NCI-H748 (cell line): ENCODE measurements at regions not wholly inside any gene's neighbourhood (a gene's known extent, or its start where the extent isn't known, plus 50 kb on each side); places are given as distances from the start of the nearest gene placed in this dataset.
A peak's percentile ranks its signal among the peaks of the same experiment; 100 is the strongest.

Experiments used
- DNase-seq: peaks from one replicate; lab custom pipeline; 2025; ENCODE audit not compliant: unreplicated experiment; lab: John Stamatoyannopoulos, UW

DNA sequence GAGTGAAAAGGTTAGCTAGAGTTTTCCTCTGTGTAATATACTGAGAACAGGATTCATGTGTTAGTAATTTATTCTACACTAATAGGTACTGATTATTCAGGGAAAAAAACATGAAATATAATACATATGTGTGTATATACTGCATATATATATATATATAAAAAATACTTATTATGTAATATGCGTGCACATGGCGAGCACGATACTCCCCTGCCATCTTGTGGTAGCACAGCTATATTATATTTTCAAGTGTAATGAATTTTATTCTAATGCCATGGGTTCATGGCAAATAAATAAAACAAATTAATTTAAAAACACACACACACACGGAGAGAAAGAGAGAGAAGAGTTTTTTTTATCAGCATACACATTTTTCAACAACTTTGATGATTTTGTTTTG, 460.6 kb downstream of the KCNJ2 start:
- peak; percentile 8 for DNase-seq

DNA sequence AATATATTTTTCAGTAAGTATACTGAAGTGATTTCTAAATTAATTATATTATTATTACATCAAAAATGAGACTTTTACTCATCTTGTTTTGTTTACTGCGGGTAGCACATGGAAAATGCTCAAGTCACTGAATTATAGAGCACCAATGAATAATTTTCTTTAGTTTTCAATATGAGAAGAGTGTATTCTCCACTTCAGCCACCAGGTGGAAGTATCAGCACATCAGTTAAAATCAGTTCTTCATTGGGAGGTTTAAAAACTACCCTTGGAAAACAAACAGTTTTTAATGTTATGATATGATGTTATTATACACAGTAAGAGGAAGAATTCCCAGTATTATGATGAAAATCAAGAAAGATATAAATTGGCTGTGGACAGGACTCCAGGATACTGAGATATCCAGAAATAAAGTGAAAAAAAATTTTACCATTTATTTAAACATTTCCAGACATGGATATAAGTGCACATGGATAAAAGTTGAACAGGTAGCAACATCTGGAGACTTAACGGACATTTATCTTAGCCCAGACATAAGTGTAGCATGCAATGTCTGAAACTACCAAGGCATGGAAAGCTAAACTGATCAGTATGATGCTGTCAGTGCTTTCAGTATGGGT, 467.3 kb downstream of the KCNJ2 start:
- peak; percentile 61 for DNase-seq

DNA sequence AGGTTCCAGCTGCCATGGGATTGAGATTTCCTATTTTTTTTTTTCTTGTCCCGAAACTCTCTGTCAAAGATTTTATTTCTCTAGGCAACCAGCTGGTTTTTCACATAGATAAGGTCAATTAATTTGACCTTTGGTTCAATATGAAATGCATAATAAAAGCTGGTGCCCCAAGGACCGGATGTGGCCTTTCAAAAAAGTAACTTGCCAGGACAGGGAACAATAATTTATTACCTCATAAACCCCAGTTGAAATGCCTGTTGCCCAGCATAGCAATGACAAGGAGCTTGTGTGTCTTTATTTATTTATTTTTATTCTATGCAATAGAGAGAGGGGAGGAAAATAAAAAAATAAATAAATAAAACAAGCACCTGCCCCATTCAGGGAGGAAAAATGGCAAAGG, 472.7 kb downstream of the KCNJ2 start:
- DNase-seq, result no peak

DNA sequence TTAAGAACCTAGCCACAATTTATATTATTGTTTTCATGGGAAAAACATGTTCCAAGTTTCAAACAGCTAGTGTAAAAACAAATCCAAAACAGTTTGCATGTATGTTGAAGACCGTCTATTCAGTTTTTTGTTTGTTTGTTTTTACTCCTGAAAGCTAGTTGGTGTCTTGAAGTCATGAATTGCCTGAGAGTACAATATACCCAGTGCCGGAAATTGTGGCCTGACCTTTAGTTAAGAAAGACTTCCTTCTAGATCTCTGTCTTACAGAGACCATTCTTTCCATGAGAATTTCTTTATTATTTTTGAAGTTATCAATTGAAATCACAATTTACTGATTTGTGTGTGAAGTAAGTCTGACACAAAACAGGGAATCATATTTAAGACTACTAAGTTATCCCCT, 474.8 kb downstream of the KCNJ2 start:
- DNase-seq, result no peak

DNA sequence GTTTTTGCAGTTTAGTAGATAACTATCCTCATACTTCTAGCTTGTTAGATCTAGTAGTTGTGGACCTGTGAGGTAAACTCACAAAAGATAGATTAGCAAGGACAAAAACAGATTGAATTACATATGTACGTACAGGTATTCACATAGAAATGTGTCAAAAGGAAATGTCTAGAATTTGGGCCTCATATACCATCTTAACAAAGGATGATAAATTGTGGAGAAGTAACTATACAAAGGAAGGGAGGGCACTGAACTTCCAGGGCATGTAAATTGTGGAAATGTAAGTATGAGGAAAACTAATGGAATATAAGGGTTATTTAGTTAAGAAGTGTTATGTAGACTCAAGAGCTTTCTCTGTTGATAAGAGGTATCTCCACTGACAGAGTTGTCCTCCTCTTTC, 477.3 kb downstream of the KCNJ2 start:
- no peak for DNase-seq

DNA sequence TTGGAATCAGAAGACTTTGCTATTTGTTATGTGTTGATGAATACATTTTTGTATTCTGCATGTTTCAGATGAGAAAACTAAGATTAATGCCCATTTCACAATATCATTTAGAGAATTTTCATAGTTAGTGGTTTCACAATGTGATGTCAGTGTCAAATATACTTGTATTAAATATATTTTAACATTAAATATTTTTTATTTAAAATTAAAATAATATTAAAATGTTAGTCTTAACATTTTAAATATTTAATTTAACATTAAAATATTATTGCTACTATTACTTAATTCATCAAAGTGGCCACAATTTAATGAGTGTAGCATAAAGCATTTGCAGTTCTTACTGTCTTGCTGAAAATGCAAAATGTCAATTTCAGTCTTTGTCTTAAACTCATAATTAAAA, 478.8 kb downstream of the KCNJ2 start:
- no peak for DNase-seq

DNA sequence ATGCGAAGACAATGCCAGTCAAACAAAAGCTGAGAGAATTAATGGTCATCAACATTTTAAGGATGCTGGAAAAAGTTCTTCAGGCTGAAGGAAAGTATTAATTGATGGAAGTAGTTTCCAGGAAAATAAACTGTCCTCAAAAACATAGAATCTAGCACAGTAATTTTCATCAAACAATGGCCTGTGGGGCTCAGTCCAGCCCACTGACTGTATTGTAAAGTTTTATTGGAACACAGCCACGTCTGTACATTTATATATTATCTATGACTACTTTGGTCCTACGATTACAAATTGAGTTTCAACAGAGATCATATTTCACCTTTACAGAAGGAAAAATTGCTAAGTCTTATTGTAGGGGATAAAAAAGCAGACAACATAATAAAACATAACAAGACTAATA, 484.5 kb downstream of the KCNJ2 start:
- peak; percentile 17 for DNase-seq

DNA sequence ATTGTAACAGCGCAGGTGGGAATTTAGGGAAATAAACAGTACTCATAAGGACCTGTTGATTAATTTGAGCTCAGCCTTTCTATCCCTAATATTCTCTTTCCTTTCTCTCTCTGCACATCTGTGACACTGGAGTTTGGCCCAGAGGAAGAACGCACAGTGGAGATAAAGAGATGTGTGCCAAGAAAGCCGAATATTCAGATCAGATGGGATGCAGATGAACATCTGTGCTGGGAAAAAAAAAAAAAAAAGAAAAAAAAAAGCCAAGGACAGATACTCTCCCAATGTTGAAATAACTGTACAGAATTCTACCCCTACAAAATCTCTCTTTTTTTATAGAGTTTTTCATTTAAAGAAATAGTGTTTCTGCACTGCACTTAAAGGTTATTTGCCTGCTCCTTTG, 485.4 kb downstream of the KCNJ2 start:
- no peak for DNase-seq

DNA sequence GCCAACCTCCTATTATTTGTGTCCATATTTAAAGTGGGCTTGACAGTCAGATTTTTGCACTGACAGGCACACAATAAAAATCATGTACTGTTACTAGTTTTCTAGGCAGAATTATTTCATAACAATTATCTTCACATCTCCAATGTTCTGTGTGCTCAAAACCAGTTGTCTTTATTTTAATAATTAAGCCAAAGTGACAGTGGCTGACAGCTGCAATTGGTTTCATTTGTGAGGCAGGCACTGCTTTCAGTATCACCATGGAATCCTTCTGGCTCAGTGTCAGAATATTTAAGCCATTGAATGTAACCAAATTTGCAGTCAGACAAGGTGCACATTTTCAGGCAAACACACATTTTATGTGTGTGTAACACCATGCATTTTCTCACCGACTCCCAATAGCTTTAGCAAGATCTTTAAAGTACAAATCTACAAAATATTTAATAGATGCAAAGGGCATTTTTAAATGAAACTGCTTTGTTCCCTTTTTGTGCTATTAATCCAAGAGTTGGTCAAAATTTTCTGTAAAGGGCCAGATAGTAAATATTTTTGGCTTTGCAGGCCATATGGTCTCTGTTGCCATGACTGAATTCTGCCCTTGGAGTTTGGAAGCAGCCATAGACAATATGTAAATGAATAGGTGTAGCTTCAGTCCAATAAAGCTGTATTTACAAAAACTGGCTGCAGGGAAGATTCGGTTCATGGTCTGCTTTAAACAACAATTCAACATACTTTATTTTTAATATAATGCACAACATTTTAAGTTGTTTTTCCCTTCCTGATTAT, 486.0 kb downstream of the KCNJ2 start:
- peak; percentile 59 for DNase-seq

DNA sequence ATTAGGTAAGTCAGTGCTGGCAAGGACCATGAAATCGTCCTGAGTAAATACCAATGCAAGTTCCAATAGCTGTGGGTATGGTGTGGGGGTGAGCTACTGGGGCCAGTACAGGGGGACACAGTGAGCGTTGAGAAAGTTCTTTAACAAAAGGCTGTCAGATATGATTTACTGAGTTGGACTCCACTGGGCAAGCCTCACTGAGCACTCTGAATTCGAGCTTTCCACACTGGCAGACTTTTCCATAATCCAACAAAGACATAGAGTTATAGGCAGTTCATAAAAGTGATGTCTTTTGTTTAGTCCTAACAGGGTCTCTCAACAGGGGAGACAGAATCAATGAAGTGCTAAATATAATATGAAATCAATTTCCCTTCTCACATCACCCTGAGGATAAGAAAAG, 489.0 kb downstream of the KCNJ2 start:
- DNase-seq, result no peak

DNA sequence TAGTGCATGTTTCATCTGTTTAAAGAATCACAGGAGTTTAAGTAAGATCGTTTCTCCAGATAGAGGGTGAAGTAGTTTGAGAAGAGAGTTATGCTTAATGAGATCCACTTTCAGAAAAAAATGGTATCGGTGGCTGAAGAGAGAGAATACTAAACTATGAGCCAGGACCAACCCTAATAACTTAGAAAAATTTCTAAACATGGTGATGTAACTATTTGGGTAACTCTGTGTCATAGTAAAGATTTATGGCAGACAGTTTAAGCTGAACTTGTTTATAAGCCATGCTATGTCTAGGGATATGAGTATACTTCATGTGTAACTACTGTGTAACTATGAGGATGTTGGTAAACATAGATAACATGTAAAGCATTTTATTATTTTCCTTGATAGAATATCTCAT, 489.5 kb downstream of the KCNJ2 start:
- no peak for DNase-seq

DNA sequence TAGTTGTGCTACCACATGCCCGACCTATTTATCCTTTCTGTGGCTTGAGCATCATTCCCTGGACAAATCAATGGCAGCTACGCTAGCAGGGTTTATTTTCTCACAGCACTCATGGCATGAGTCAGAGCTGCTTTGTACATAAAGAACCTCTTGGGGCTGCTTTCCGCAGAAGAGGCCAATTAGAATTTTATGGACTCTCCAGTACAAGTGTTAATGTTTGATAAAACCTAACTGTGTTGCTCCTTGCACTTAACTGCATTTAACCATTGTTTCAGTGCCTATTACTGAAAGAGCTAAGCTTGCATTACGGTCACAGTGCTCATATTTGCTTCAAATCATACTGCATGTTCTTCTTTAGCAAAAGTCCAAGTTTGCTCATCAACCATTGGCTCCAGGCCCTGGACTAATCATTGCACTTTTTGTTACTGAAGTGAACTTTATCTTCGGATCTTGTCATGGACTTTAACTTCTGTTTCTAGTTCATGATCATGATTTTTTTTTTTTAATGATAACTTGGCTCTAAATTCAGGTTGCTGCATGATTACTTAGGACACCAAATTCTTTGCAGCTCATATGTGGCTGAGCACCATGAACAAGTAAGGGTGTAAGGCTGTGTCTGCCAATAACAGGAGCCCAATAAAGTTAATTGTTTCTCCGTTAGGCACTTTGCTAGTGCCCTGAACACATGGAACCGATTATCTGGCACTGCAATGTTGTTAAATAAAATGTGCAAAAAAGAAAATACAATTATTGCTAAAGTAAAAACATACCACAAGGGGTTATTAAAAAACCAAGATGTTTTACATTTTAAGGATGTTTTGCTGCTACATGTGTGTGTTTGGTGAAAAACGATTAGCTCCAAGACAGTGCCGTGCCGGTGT, 492.2 kb downstream of the KCNJ2 start:
- peak; percentile 93 for DNase-seq

DNA sequence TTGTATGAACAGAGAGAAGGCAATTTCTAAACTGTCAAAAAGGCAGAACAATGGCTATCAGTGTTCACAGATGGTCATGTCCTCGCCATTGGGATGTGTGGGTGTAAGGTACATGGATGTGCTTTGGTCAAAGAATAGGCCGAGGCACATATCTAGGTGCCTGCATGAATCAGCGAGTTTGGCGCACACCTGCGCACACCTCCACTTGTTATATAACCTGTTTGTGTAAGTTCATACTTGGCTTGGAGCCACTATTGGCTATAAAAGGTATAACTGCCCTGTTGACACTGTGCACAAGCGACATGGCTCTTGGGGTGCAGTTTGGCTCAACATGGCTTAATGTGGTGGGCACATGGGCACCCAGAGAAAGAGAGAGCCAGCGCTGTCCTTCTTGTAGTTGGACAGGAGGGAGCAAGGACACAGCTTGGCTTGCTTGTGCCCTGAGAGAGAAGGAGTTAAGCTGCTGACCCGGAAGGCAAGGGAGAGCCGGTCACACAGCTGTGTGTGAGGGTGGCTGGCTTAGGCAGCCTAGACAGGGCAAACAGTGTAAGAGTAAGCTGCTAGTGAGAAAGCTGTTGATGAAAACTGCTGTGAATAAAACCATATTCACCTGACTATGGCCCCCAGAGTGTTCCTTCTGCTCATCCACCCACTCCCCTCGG, 499.1 kb downstream of the KCNJ2 start:
- DNase-seq, result peak; percentile 32

DNA sequence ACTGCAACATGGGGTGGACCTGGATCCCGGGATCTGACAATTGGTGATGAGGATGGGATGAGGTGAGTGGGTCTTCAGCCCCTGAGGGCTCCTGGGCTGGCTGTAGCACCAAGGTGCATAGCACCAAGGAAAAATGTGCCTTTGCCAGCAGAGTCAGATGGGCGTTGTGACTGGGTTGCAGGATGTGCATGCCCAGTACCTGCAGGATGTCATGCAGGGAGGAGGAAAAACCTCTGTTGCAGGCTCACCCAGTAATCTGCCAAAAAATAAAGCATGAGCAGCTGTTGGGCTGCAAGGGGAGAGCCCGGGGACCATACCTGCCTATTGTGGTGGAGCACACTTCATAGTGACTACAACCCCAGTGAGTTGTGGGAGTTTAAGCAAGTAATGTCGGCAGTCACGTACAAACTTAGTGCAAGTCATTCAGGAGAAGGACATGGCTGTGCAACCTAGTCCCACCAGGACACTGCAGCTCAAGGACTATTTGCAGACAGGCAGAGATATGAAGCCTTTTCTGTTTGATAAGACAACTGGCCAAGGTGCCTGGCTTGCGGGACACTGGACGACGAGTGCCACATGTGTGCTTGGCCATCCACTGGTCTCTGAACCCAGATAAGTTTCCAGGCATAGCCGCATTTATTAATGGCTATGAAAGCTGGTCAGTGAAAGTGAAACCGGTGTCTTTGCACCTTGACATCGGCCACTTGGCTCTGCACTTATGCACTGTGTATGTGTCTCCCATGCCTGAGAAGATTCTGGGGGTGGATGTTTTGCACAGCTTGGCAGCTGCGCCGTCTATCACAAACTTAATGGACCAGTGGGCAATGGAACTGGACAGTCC, 499.8 kb downstream of the KCNJ2 start:
- DNase-seq, result no peak

DNA sequence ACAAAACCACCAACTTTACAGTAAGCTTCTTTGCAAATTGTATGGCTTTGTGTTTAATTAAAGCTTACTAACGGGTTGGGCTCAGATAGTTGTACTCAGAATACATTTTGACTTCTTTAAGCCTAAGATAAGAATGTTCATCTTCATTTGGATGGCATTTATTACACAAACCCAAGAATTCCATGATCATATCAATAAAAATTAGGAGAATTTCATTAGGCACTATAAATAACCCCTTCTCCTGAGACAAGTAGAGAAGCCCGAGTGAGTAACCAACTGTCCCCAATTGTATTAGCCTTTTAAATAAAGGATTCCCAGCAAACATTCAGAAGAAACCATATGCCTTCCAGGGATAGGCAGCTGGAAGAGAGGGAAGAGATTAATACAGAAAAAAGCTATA, 504.7 kb downstream of the KCNJ2 start:
- no peak for DNase-seq

DNA sequence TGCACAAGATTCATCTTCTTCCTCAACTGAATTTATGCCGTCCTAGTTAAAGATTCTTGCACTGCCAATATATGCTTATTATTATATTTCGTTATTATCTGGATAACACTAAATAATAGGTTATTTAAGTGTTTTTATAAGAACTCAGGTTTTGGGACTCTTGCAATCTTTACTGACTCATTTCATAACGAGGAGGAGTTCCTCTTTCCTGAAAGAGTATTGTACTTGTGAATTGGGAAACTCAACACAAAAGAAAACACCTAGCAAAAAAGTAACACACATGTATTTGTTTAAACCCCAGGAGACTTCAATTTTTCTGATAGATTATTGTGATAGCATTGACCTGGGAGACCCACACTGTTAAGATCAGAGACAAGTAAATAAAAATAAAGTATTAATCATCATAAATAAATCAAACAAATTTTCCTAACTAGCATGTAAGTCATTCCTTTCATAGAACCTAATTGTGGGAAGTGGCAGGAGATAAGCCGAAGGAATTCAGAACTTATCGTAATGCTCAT, 505.8 kb downstream of the KCNJ2 start:
- DNase-seq, result no peak

DNA sequence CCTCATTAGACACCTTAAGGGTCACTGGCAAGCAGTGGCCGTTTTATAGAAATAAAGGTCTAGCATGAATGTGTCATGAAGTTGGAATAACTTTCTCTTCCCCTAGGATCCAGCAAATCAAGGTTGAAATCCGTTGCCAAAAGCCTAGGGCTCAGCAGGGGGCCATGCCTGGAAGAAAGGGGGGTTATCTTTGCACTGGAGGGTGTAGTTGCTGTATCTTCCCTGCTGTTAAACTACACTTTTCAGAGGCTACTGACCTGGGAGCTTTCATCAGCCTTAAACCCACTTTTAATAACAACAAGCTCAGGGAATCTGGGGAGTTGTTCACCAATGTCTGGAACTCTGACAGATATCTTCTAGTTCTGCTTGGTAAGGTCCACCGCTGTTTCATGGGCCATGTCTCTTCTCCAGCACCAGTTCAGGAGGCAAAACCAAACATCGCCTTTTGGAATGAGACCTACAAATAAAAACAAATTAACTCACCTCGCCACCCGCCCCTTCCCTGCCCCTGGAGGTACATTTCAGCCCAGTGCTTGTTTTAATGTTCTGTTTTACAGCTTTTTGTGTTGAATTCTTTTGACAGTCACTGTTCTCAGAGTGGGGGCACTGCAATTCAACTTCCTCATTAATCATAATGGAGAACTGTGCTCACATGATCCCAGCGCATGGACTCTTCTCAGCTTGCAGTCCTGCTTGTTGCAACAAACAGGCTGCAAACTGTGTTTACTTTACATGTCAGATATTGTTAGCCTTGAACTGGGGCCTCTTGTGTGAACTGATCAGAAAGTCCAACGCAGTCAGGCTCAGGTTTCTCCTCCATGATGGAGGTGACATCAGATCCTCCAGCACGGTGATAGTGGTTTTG, 508.7 kb downstream of the KCNJ2 start:
- peak; percentile 70 for DNase-seq

DNA sequence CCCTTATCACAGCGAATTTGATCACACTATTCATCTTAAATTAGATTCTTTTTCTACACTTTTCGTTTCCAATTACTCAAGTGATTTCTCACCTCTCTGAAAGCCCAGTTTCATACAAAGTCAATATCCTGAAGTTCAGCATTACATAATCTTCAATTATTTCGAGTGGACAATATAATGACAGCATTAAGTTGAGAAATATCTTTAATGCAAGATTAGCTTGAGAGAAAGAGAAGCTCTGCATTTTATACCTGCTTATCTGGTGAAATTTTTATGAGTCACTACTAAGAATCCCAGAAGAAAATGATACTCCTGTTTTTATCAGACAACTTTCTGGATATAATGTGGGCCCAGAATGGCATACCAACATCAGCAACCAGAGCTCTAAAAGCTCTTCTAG, 509.6 kb downstream of the KCNJ2 start:
- no peak for DNase-seq

DNA sequence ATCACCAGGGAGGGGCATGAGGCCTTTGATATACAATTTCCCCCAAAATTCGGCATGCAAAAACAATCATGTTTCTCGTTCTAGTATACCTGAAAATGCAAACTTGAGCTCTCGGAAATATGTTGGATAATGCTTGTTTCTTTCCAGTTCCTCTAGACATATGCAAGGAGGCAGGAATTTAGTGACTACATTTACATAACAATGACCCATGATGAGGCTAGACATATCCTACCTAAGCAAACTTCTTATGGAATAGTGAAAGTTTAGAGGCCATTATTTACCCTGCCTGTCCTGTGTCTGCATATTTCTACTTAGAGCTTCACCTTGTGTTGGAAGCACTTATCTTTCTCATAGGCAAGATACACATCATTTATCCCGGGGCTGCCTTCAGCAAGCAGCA, 514.6 kb downstream of the KCNJ2 start:
- DNase-seq, result no peak
